Left forelimb (tissue), 1 donor: ENCODE measurements at regions not wholly inside any gene's neighbourhood (a gene's known extent, or its start where the extent isn't known, plus 50 kb on each side); places are given as distances from the start of the nearest gene placed in this dataset.
"Not testable (repeated sequence)": the region's sequence is repeated elsewhere in the genome, so short reads cannot be mapped to it uniquely, and the experiment has no call there.

Experiments
- DNase-seq: peaks from one replicate; pipeline ENCODE4 v3.0.0-alpha.2; 2018; ENCODE audit warnings: low spot score

GRCh38 chr22:47865626-47866025 is 1103.2 kb downstream of the TBC1D22A start:
- no peak for DNase-seq

- no peak for DNase-seq
Observed at GRCh38 chr22:47862394-47862793, 1099.9 kb downstream of the TBC1D22A start.

GRCh38 chr22:47860907-47861306 is 1098.5 kb downstream of the TBC1D22A start:
- not testable (repeated sequence) for DNase-seq

- no peak for DNase-seq
Observed at GRCh38 chr22:47859881-47860525, 1097.6 kb downstream of the TBC1D22A start.

GRCh38 chr22:47858773-47859306 is 1096.4 kb downstream of the TBC1D22A start:
- no peak for DNase-seq

- no peak for DNase-seq
Observed at GRCh38 chr22:47854680-47855079, 1092.2 kb downstream of the TBC1D22A start.

- DNase-seq, result no peak
Observed at GRCh38 chr22:47854251-47854650, 1091.8 kb downstream of the TBC1D22A start.

GRCh38 chr22:47853750-47854149 is 1091.3 kb downstream of the TBC1D22A start:
- DNase-seq, result no peak

- no peak for DNase-seq
Observed at GRCh38 chr22:47851586-47851985, 1089.1 kb downstream of the TBC1D22A start.

GRCh38 chr22:47850644-47851151 is 1088.2 kb downstream of the TBC1D22A start:
- no peak for DNase-seq

- DNase-seq, result no peak
Observed at GRCh38 chr22:47849576-47849975, 1087.1 kb downstream of the TBC1D22A start.

- no peak for DNase-seq
Observed at GRCh38 chr22:47848184-47848920, 1085.9 kb downstream of the TBC1D22A start.

- DNase-seq, result no peak
Observed at GRCh38 chr22:47847131-47847890, 1084.9 kb downstream of the TBC1D22A start.

GRCh38 chr22:47846206-47846605 is 1083.8 kb downstream of the TBC1D22A start:
- no peak for DNase-seq

GRCh38 chr22:47842119-47842518 is 1079.7 kb downstream of the TBC1D22A start:
- no peak for DNase-seq

GRCh38 chr22:47841156-47841555 is 1078.7 kb downstream of the TBC1D22A start:
- DNase-seq, result no peak

- DNase-seq, result no peak
Observed at GRCh38 chr22:47839595-47840227, 1077.3 kb downstream of the TBC1D22A start.

GRCh38 chr22:47837703-47838102 is 1075.3 kb downstream of the TBC1D22A start:
- DNase-seq, result no peak

- DNase-seq, result no peak
Observed at GRCh38 chr22:47836957-47837356, 1074.5 kb downstream of the TBC1D22A start.

- DNase-seq, result no peak
Observed at GRCh38 chr22:47835726-47836125, 1073.3 kb downstream of the TBC1D22A start.

GRCh38 chr22:47826016-47826415 is 1063.6 kb downstream of the TBC1D22A start:
- no peak for DNase-seq

GRCh38 chr22:47822422-47822821 is 1060.0 kb downstream of the TBC1D22A start:
- no peak for DNase-seq
